NCI-H2227 (cell line): ENCODE measurements at regions not wholly inside any gene's neighbourhood (a gene's known extent, or its start where the extent isn't known, plus 50 kb on each side); places are given as distances from the start of the nearest gene placed in this dataset.
A peak's percentile ranks its signal among the peaks of the same experiment; 100 is the strongest.
"Not testable (repeated sequence)": the region's sequence is repeated elsewhere in the genome, so short reads cannot be mapped to it uniquely, and the experiment has no call there.

Experiments
- DNase-seq: peaks from one replicate; lab custom pipeline; 2025; ENCODE audit not compliant: unreplicated experiment; lab: John Stamatoyannopoulos, UW

DNA sequence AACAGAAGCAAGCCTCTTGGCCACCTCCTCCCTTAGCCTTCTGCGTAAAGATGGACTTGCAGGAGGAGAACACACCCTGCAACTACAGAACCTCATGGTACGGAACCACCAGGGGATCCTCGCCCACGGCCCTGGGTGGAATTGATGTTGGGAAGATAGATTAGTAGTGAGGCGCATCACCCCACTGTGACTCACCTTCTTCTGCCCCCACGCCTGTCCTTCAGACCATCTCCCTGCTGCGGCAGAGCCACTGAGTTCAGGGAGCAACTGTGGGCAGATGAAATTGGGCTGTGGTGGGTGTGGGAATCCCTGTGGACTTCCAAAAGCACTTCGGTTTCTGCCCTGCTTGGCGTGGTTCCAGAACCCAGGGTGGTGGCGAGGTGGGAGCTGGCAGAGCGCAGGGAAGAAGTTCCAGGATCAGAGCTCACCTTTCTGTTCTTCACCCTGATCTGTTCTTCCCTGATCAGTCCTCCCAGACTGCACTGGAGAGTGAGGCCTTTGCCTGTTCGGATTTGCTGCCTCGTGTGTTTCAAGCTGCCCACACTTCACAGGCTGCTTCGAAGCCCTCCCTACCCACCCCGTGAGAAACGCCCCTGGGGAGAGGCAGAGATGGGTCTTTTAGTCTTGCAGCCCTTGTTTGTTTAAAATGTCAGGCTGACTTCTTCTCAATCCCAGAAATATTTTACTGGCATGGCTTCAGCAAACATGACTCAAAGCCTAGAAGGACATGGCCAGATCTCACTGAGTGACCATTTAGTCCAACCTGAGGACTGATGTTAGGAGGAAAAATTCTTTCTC lies 92.8 kb upstream of the MLN start:
- DNase-seq: no peak

DNA sequence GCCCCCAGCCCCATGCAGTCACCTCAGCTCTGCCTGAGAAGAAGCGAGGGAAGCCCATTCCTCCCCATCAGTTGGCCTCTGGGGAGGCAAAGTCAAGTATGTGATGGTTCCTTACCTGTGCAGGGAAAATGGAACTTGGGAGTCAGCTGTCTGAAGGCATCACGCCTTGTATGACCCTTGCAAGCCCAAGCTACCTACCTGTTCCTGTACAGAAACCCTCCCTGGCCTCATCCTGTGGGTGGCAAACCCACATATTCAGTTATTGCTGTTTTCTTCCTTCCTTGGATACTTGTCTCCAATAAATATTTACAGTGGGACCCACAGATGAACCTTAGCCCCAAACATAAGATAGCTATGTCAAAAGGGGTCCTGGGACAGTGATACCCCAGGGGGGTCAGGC lies 92.2 kb upstream of the MLN start:
- DNase-seq: no peak

DNA sequence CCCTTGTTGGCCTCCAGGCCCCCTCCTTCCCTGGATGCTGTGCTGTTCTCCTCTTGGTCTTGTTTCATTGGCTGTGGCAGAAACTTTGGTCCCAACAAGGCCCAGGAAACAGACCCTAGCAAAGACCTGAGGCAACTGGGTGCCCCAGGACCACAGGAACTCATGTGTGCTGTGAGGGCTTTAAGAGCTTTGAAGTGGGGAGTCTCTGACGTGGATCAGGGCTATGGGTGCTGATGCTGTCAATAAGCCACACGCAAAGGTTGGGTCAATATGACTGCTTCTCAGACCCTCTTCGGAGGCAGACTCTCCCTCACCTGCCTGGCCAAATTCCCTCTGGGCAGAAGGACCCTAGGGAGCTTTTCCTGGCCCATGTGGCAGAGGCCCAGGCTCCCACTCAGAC lies 91.5 kb upstream of the MLN start:
- no peak for DNase-seq

DNA sequence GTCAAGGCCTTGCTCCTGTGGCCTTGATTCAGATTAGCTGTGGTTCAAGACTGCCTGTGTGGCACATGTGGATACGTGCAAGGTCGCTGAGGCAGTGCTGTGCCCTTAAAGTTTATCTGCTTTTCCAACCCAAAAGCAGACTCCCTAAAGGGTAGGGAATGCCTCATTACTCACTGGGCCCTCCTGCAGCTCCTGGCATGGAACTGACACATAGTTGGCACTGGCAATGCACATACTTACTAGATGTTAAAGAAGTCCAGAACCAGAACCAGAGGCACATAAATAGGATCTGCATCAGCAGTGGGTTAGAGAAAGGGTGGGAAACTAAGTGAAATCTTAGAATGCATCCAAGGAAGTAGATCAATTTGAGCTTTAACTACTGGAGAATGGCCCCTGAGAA lies 90.6 kb upstream of the MLN start:
- no peak for DNase-seq

DNA sequence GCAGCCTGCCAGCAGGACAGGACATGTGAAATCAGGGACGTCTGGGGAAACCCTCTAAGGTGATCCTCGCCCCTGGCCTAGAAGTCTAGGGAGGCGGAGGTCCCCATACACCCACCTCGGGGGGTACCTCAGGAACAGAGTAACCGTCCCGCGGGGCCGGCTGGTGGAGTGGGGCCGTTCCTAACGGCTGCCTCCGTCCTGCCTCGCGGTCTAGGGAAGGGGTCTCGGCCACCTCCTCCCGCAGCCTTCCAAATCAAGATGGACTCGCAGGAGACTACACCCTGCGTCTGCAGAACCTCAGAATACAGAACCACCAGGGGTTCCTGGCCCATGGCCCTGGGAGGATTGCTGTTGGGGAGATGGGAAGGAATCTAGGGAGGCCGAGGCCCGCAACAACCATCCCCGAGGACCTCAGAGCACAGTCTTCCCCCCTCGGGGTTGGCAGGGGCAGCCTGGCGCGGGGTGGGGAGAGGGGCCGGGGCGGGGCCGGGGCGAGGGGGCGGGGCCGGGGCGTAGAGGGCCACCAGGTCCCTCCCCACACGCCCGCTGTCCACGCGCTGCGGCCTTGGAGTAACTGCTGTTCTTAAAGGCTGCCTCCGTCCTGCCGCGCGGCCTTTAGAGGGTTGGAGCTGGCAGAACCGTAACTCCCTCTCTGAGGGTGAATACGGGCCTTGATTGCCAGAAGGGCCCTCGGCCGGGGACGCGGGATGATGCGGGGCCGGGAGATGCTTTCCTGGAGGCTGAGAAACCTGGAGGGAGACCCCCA lies 89.0 kb upstream of the MLN start:
- no peak for DNase-seq

DNA sequence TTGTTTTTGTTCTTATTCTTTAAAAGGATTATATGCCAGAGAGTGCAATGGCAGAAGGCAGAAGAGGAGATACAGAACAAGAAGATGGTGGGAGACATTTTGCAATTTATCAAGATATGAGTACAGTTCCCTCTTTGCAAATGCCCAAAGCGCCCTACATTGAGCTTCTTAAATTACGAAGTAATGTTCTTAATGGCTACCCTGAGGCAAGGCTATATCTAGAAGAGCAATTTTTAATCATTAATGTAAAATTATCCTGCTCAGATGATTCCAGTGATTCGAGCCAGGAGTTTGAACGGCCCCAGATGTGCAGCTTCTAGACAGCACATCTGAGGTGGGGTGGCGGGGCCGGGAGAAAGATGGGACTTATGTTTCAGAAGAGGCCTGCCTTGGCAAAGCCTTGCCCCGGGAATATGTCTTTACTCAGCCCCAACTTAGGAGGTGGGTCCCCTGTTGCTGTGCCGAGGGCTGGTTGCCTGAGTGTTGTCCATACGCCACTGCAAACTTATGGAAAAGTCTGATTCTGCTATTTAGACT lies 84.9 kb upstream of the MLN start:
- DNase-seq: no peak

DNA sequence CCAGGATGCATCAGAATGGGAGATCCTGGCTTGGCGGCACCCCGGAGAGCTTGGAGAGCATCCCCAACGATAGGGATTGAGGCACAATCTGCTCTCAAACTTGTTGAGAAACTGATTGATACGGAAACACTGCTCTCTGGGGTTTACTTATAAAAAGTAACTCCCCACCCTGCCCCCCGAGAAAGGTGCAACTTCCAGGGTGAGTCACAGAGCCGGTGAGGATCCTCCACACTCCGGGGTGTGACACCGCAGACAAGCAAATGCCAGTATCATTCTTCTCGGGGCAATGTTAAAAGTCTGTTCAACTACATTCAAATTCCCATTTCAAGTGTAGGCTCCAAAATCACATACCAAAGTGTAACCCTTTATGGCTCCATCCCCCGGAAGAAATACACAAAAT lies 84.4 kb upstream of the MLN start:
- no peak for DNase-seq

DNA sequence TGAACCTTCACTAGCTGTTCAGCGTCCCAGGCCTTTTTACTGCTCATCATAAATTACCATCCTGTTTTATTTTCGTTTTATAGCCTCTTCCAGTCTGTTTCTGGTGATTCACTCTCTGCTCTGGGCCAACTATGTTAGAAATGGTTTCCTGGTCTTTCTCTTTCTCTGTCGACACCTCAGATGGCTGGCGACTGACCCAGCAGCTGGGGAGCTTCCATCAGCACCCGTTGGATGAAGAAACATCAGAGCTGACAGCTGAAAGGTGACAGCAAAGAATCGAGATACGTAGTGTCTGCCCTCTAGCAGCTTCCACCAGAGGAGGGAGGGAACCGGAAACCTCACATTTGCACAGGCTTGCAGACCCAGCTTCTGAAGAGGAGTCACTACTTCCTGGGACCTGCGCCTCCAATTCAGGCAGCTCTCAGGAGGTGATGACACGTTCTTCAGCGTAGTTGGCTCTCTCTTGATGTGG lies 82.9 kb upstream of the MLN start:
- no peak for DNase-seq

DNA sequence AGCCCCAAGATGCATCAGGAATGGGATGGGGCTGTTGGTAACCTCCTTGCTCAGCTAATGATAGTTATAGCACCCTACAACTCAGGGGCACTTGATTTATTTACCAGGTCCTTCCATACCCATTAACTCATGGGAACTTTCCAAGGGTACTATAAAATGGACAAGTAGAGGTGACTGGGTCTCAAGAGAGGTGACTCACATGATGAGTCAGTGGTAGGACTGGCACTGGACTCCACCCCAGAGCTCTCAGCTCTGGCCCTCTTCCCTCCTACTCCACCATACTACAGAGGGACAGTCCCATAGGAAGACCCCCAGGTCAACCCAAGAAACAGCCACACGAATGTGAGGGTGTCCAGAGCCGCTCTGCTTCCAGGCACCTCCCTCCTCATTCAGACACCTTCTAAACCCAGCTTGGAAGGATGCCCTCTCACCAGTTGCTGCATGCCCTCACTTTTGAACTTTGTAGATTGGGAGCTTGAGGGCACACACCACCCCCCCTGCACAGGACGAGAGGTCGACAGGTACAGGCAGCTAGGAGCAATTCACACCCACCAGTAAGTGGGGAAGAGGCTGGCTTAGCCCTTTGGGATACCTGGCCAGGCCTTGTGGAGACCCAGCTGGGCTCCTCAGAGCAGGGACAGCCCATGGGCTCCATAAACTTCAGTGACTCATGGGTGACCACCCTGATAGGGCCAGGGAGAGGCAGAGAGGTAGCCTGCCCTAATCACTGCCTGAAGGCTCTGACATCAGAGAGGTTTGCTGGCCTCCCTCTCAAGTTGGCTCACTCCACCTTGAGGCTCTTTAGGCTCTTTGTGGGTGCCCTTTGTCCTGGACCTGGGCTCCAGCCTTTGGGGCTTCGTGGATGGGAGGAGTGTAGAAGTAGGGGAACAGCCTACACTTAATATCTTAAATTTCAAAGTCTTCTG lies 81.6 kb upstream of the MLN start:
- DNase-seq: no peak

DNA sequence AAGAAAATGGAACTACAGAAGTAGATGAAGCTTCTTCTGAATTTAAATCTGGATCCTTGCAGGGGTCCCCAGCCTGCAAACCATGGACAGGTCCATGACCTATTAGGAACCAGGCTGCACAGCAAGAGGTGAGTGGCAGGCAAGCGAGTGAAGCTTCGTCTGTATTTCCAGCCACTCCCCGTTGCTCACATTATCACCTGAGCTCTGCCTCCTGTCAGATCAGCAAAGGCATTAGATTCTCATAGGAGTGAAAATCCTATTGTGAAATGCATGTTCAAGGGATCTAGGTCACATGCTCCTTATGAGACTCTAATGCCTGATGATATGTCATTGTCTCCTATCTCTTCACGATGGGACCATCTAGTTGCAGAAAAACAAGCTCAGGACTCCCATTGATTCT lies 79.8 kb upstream of the MLN start:
- not testable (repeated sequence) for DNase-seq

DNA sequence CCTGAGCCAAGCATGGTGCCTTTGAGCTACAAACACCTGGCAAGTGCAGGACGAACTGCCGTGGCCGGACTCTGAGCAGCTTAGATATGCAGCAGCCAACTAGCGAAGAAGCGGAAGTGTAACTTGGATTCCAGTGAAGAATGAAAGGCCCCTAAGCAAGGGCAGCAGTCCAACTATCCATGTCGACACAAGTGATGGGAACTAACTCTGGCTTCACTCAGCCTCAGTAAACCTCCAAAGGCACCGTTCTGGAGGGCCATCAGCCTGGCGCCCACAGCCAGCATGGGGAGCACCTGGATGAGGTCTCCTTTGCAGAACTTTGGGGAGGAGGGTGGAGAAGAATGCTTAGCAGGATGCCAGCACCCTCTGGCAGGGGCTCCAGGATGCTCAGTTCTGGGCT lies 78.4 kb upstream of the MLN start:
- DNase-seq: no peak

DNA sequence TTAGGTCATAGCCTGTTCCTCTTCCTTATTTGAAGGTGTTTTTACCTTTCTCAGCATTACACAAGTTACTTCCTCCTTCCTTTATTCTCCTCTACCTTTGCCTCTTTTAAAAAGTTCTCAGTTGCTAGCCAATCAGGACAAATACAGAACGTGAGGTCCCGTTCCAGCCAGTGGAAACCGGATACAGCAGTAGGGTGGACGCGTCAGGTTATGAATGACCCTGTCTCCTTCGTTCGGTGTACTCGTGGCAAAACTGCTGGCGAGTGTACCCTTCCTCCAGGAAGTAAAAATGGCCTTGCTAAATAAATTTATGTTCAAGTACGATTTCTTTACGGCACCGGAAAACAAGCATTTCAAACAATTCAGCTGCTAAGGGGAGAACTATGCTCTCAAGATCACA lies 77.0 kb upstream of the MLN start:
- DNase-seq: no peak

DNA sequence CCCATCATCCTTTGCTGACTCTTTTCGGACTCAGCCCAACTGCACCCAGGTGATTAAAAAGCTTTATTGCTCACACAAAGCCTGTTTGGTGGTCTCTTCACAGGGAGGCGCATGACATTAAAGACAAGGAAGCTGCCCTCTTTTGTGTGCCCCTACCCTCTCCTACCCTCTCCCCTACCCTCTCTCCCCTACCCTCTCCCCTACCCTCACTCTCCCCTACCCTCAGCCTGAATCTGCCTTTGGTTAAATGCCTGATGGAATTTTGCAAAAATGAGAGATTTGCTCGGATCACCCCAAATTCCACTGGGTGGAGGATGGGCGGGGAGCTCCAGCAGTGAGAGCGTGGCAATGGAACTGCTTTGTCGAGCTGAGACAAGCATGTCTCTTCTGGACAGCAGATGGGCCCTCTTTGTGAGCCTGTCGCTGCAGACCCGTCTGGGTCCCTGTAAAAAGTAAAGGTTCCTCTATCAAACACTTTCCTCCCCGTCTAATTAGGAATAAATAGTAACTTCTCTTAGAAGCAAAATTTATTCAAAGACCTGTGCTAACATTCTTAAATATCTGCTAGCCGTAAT lies 76.4 kb upstream of the MLN start:
- DNase-seq: no peak

DNA sequence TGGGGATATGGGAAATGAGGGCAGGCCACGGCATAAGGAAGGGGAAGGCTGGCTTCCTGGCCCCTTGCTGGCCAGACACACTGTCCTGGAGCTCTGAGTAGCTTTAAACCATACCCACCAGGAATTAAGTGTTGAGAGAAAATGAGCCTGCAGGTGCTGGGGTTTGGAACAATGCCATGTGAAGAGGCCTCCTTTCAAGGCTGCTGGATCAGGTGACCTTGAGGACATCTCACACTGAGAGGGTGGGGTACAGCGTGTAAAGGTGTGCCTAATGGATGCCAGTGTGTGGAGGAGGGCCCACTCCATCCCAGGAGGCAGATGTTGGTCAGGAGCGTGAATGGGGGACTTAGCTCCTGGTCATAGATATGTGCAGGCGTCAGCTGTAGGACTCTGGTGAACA lies 74.8 kb upstream of the MLN start:
- DNase-seq: peak; percentile 18

DNA sequence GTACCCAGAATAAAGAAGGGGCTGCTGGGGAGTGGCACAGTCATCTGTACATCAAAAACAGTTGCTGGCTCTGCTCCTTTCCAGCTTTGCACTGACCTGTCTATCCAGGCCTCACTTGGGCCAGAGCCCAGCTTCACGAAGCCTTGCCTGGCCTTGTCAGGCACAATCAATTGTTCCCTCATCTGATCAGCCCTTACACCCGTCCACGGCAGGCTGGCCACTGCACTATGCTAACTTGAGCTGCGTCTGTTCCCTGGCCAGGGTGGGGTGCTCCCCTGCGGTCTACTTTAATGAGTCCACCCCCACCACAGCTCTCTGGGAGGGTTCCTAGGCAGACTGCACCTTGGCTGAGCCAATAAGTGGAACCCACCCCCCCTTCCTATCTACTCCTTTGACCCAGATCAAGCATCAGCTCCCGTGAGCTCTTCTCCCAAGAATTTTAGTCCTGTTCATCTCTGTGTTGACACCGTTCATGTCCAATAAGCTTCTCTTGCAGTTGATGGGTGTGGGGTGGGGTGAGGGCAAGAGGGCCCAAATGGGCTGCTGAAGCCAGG lies 74.3 kb upstream of the MLN start:
- DNase-seq: no peak

DNA sequence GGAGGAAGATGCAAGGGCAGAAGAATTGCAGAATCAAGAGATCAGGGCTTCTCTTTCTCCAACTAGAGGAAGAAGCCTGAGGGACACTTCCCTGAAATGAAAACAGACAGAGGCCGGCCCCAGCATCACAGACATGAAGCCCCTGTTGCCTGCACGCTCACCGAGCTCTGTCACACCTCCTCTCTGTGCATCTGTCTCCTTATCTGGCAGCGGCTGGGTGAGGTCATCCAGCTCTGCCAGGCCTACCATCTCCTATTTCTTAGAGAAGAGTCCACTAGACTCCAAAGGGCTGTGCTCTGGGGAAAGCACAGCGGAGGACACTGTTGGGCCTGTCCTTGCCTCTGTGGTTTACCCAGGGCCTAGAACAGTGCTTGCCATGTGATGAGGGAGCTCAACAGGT lies 71.9 kb upstream of the MLN start:
- no peak for DNase-seq

DNA sequence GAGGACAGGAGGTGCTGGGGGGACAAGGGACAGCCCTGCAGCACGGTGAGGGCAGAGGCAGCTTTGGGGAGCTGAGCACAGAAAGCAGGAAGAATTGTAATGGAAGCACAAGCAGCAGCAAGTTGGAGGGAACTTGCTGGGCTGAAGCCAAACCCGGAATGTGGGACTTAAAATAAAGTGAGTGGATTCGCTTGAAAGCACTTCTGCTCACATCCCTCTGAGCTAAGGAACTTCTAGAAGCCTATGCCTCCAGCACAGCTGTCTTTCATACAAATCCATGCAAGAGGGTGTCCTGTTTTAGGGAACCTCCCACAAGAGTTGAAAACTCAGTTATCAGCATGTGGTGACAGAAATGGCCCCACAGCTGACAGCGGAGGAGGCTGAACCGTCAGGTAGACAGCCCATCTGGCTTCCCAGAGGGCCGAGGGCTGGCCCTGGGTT lies 71.4 kb upstream of the MLN start:
- DNase-seq: no peak

DNA sequence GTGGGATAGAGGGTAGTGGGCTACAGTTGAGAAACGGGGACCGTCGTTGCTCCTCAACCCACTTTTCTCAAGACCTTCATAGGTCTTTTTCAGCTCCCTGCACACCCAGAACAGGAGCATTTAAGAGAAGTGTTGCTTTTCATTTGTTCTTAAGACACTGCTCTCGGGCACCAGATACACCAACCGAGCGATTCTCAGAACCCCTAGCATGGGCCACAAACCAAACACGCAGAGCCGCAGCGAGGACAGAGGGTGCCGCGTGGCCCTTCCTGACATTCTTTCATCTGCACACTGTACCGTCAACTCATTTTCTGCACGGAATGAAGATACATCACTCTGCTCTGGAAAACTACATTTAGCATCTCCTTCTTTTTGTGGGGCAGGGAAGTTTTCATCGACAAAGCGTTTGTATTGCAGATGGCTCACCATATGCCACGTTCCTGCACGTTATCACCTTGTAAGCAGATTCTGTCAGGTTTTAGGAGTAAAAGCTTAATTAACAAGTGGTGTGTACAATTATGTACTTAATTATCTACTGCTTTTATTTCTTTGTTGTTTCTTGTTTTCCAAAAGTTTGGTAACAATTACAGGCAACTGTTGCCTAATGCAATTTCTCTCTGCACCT lies 70.4 kb upstream of the MLN start:
- no peak for DNase-seq

DNA sequence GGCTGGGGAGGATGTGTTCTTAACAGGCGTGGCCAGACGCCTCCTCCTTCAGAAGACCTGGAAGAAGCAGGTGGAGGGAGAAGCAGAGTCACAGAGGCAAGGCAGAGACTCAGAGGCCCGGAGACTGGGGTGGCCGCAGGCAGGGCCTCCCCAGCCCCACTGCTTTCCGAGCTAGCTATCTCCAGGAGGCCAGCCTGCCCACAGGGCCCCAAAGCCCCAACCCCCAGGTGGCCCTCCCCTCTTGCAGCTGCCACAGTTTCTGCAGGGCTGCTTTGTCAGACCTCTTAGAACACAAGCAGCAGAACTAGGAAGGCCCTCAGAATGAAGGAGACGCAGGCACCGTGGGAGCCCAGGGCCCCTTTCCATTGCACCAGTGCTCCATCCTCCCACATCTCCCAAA lies 69.0 kb upstream of the MLN start:
- no peak for DNase-seq

DNA sequence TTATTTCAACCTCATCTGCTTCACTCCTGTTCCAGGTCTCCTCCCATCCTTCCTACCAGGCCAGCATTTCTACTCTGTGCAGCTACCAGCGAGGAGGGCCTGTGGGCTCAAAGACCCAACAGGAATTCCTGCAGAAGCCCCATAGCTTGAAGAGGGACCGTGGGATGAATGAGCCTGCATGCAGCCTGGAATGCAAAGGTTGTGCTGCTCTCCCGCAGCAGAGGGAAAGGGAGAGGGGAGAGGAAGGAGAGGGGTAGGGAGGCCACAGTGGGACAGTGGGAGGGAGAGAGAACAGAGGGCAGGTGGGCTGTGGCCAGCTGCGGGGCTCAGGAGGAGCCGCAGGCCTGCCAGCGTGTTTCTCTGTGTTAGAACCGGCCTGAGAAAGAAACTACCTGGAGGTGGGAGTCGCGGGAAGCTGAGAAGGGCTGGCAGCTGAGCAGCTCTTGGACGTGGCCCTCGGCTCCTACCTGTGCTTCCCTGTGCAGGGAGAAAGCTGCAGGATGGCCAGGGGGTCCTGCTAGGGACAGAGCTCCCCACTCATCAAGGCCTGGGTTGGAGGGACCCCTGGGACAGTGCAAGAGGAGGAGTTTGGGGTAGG lies 66.1 kb upstream of the MLN start:
- DNase-seq: no peak
